NCI-H128 (cell line): ENCODE measurements at regions not wholly inside any gene's neighbourhood (a gene's known extent, or its start where the extent isn't known, plus 50 kb on each side); places are given as distances from the start of the nearest gene placed in this dataset.
"Not testable (repeated sequence)": the region's sequence is repeated elsewhere in the genome, so short reads cannot be mapped to it uniquely, and the experiment has no call there.

Experiments
- DNase-seq: peaks from one replicate; lab custom pipeline; 2025; ENCODE audit not compliant: unreplicated experiment; lab: John Stamatoyannopoulos, UW

DNA sequence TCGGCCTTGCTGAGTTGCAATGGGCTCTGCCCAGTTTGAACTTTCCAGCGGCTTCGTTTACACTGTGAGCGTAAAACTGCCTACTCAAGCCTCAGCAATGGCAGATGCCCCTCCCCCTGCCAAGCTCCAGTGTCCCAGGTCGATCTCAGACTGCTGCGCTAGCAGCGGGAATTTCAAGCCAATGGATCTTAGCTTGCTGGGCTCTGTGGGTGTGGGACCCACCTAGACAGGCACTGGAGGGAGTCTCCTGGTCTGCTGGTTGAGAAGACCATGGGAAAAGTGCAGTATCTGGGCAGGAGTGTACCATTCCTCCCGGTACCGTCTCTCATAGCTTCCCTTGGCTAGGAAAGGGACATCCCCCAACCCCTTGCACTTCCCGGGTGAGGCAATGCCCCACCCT is 88.2 kb downstream of the KLHL28 start:
- DNase-seq: no peak

DNA sequence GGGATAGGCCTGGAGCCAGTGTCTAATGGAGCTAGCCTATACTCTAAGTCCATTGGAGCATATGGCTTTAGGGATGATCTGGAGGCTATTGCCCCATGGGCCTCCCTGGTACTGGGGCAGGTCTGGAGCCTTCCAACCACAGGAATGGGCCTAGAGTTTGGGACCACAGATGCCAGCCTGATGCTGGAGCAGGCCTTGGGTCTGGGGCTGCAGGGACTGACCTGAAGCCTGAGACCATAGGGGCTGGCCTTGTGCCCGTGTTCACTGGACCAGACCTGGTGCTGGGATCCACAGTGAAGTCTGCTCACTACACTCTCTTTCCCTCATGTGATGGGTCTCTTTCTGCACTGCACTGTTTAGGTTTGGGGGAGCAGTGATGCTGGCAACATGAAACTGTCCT is 95.0 kb downstream of the KLHL28 start:
- no peak for DNase-seq

- no peak for DNase-seq
Measured at GRCh38 chr14:44866322-44866721, 95.4 kb downstream of the KLHL28 start.

DNA sequence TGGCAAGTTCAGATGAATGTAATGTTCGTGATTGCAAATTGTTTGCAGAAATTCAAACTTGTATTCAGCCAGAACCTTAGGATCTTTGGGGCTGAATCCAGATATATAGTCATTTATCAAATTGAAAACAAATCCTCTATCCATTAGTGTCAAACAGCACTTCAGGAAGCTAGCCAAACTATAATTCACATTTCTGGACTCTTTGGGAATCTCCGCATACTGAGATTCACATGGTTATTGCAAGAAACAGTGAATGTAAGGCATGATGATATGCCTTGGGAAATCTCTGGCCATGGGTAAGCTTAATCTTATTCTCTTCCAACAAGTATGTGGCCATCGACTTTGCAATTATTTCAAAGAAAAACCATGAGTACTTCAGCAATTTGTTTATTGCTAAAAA is 98.5 kb downstream of the KLHL28 start:
- no peak for DNase-seq

DNA sequence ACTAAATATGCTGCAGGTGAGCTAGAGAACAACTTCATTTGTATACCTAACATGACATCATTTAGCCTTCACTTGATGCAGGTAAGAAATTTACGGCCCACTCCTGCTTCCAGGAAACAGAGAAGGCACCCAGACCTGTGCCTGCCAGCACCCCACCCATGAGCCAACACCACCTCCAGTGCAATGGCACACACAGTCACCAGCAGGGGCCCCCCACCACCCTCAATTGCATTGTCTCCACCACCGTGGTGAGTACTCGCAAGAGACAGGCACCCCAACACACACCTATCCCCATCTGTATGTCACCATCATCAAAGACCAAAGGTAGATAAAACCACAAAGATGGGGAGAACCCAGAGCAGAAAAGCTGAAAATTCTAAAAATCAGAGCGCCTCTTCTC is 107.6 kb downstream of the KLHL28 start:
- no peak for DNase-seq

- DNase-seq: no peak
Measured at GRCh38 chr14:44847526-44848309, 114.0 kb downstream of the KLHL28 start.

DNA sequence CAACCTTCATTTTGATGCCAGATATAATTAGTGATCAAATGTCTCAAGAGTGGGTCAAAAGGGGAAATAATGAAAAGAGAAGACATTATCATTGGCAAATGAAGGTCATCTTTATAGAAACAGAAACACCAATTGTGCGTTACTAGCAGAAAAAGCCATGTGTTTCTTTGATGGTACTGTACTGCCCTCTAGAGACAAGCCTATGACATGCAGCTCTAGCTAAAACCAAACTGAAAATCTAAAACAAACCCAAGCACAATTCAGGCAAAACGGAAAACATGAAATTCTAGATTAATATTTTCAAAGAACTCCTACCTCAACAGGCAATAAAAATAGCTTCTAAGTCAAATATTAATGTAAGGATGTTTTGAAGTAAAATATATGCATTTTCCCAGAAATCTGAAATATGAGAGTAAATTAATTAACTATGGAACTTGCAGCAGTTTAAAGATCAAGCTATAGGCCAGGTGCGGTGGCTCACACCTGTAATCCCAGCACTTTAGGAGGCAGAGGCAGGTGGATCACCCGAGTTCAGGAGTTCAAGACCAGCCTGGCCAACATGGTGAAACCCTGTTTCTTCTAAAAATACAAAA is 115.4 kb downstream of the KLHL28 start:
- no peak for DNase-seq

DNA sequence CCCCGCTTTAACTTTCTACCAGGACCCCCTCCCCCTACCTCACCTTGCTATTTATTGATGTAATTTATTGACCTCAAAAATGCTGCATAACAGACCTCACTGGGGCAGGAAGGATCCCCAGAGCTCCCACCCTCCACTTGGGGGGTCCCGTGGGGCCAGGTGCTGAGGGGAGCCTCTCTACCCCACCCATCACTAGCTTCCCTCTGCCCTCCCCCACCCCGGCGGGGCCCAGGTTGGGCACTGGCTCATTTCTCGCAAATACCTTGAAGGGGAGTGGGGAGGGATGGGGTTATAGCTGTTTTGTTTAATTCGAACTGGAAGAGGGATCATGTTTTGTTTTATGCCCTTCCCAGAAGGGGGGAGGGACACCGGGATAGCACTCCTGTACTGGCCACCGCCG is 125.8 kb downstream of the KLHL28 start:
- DNase-seq: not testable (repeated sequence)

GRCh38 chr14:44833376-44834060 is 128.2 kb downstream of the KLHL28 start:
- DNase-seq: no peak

DNA sequence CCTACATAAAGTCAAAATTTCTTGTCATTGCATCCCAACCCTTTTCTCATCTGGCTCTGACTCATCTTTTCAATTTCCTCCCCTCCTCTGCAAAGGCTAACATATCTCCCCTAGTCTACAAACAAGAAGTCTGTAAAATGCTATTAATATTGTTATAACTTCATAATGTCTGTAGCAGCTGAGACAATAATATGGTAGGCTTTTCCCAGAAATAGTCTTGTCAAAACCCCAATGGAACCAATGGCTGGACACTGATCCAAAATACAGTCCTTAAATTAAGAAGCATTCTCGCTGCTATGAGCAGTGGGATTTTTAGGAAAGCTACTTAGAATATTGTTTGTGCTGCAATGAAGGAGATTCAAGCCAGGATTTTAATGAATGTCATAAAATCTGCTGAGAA is 131.4 kb downstream of the KLHL28 start:
- no peak for DNase-seq

DNA sequence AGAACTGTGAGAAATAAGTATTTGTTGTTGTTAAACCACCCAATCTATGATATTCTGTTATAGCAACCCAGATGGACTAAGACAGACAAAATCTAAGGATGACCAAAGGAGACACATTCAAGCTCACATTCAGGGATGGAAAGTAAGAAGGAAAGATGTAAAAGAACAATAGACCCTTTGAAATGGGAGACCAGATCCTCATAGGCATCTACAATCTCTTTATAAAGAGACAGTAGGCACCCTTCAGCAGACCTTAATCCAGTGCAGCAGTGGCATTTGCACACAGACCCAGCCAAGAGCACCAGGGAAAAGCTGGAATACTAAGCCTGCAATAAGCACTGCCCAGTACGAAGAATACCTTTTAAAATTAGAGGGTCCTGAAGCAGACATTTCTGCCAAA is 132.7 kb downstream of the KLHL28 start:
- DNase-seq: no peak

DNA sequence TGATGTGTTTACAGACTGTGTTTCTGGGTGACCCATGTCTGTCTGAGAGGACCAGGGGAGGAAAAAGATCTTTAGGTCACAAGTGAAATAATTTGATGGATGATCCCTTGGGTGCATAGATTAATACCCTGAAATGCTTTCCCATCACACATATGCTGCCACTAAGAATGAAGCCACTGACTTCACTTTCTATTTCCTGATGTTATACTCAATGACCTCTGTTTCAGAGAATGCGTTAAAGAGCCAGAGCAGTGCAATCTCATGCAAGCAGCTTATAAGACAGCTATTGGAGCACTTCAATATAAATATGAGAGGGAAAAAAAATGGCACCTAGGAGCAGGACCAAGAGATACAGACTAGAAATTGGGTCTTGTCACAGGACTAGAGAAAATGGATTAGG is 133.7 kb downstream of the KLHL28 start:
- DNase-seq: no peak

- DNase-seq: no peak
Measured at GRCh38 chr14:44820230-44820964, 141.3 kb downstream of the KLHL28 start.

- DNase-seq: no peak
Measured at GRCh38 chr14:44814196-44814595, 147.6 kb downstream of the KLHL28 start.

DNA sequence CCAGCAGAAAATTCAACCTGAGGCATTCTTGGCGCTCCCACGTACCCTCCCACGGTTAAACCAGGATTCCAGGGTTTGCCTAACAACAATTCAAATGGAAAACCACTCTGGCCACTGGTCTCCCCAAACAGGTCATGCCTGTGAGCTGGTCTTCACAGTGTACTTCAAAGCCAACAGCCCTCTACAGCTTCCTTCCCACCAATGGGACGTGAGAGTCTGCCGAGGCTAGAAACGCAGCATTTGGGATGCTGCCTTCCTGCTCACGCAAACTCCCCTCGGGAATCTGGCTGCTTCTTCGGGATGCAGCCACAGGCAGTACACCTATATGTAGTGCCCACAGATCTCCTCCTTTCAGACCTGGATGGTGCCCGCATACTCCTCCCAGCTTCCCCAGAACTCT is 149.1 kb downstream of the KLHL28 start:
- no peak for DNase-seq

GRCh38 chr14:44804391-44804790 is 157.4 kb downstream of the KLHL28 start:
- no peak for DNase-seq

DNA sequence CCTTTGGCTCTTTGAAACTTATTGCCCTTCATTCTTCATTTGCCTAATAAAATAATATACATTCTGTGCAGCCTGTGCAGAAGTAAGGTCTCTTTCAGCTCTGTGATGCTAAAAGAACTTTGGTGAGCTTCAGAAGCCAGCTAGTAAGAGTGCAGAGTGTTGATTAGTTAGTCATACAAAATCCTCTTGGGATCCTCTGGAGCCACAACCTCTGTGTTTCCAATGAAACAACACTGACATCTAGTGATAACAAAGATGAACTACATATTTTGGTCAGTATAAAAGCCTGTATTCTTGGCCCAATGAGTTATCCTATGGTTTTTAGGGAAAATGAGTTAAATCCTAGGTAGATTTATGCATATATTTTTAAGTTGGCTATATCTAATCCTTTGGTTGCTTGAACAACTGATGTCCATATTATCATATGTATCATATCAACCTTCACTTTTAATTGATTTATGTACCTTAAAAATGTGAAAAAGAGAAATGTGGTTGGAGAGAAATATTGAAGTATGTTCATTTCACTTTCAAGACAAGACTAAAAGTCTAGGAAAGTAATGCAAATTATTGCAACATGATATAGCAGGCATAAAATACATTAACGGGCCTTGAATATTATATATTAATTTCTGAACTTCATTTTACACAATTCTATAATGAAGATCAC is 158.4 kb downstream of the KLHL28 start:
- peak; percentile 27 for DNase-seq

GRCh38 chr14:44798386-44799242 is 163.1 kb downstream of the KLHL28 start:
- DNase-seq: no peak

GRCh38 chr14:44795725-44796124 is 166.0 kb downstream of the KLHL28 start:
- no peak for DNase-seq

DNA sequence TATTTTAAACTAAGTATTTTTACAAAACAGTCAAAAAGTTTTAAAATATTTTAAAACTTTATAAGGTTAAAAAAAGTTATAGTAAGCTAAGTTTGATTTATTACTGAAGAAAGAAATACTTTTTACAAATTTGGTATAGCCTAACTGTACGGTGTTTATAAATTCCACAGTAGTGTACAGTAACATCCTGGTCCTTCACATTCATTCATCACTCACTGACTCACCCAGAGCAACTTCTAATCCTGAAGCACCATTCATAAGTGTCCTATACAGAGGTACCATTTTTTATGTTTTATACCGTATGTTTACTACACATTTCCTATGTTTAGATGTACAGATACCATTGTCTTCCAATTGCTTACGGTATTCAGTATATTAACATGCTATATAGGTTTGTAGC is 170.0 kb downstream of the KLHL28 start:
- no peak for DNase-seq
